Inflammatory macrophage treated with lipopolysaccharide for 4 hours (primary cell): ENCODE measurements at regions not wholly inside any gene's neighbourhood (a gene's known extent, or its start where the extent isn't known, plus 50 kb on each side); places are given as distances from the start of the nearest gene placed in this dataset.
A peak's percentile ranks its signal among the peaks of the same experiment; 100 is the strongest.
"Not testable (repeated sequence)": the region's sequence is repeated elsewhere in the genome, so short reads cannot be mapped to it uniquely, and the experiment has no call there.

Source experiments
- DNase-seq: peaks from one replicate; pipeline ENCODE4 v3.0.0-alpha.2; 2020

DNA sequence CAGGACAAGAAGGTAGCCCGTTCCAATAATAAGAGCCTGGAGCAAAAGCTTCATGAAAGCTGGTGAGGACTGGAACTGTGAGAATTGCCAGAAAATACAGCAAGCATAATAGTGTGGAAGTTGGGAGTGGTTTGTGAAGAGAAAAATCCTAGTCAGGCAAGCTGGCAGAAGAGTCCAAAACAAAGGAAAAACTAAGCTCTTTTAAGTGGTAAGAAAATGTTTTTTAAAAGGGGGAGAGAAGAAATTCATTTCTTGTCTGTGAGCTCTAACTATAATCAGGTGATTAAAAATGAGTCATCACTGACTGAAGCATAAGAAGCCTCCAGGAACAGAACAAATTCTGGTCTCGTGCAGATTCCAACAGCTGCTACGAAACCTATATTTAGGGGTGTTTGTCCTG, 102.6 kb downstream of the CAAP1 start:
- DNase-seq = no peak

DNA sequence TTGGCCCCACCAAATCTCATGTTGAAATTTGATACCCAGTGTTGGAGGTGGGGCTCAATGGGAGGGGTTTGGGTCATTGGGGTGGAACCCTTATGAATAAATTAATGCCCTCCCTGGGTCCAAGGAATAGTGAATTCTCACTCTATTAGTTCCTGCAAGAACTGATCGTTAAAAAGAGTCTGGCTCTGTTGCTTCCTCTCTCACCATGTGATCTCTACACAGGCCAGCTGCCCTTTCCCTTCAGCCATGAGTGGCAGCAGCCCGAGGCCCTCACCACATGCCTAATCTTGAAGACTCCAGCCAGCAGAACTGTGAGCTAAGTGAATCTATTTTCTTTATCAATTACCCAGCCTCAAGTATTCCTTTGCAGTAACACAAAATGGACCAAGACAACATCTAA, 106.0 kb downstream of the CAAP1 start:
- no peak for DNase-seq

DNA sequence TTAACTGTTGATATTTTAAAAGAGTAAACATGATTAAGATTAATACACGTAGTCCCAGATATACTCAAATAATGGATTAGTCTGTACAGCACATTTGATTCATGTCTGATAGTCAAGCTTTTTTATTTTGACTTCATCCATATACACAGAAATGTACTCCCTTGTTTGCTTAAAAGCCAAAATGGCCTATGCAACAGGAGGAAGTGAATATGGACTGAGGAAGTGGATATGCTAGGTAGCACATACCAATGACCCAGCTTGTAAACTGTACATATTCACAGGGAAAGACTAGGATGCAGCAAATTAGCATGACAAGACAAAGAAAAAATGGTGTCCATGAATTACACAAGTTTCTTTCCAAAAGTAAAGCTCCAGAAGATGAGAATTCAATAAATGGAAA, 109.7 kb downstream of the CAAP1 start:
- no peak for DNase-seq

- no peak for DNase-seq
Measured at GRCh38 chr9:26781906-26782305, 110.7 kb downstream of the CAAP1 start.

GRCh38 chr9:26780307-26780706, 112.3 kb downstream of the CAAP1 start:
- not testable (repeated sequence) for DNase-seq

DNA sequence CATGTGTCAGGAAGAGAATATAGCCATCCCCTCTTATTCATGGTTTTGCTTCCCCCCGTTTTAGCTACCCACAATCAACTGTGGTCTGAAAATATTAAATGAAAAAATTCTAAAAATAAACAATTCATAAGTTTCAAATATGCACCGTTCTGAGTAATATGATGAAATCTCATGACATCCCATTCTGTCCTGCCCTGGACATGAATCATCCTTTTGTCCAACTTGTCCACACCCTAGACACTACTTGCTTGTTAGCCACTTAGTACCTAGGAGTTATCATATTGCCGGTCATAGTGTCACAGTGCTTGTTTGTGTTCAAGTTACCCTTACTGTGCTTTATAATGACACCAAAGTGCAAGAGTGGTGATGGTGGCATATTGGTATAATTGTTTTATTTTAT, 113.5 kb downstream of the CAAP1 start:
- DNase-seq = peak; percentile 0

DNA sequence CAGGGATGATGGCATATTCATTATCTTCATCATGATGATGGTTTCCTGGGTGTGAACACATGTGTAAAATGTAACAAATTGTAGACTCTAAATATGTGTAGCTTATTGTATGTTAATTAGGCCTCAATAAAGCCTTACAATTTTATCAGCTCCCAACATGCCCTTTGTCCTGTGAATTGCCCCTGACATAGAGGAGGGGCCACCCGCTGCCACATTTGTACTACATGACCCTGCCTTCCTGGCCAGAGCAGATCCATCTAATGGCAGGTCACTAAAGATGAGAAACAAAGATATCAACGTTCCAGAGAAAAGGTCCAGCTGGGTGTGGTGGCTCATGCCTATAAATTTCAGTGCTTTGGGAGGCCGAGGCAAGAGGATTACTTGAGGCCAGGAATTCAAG, 117.2 kb downstream of the CAAP1 start:
- DNase-seq = no peak

GRCh38 chr9:26773056-26773455, 119.5 kb downstream of the CAAP1 start:
- no peak for DNase-seq

GRCh38 chr9:26770821-26771220, 121.8 kb downstream of the CAAP1 start:
- DNase-seq = no peak

DNA sequence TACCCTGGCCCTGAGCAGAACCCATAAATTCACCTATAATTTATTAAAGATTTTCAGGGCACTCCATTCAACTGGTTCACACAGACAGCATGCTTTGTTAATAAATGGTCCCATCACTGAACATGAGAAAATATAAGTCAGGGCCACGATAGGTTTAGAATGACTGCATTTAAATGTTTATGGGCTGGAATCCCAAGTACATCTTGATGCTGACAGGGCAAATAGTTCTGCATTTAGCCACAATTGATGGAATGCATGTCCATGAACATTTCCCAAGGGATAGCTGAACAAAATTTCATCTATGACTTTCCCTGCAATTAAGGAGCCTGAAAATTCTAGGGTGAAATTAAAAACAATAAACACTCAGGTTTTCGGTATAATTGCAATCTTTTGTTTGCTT, 124.5 kb downstream of the CAAP1 start:
- no peak for DNase-seq

DNA sequence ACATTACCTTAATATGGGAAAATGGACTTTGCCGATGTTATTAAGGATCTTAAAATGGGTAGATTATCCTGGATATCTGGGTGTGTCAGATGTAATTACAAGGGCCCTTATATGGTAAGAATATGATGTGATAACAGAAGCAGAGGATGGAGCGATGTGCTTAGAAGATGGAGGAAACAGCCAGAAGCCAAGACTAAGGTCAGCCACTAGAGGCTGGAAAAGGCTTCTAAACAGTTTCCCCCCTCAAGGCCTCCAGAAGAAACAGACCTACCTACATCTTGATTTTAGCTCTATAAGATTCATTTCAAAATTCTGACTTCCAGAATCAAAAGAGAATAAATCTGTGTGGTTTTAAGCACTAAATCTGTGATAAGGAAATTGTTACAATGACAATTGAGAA, 131.9 kb downstream of the CAAP1 start:
- DNase-seq = no peak

DNA sequence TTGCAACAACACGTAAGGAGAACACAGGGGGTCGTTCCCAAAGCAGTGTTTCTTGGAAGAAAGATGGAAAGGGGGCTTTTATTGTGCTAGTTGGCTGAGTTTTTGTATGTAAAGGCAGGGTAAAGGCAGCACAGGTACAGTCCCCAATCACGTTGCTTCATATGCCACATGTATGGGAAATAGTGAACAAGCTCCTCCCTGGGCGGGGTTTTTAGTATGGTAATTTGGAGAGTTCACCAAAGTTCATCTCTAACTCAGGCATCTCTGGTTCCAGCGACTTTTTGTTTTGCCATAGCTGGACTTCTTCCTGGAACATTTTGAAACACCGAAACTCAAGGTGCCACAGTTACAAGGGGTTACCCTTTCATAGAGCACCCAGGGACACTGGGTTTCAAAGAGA, 133.9 kb downstream of the CAAP1 start:
- DNase-seq = no peak

GRCh38 chr9:26756881-26757280, 135.7 kb downstream of the CAAP1 start:
- no peak for DNase-seq

GRCh38 chr9:26755476-26755875, 137.1 kb downstream of the CAAP1 start:
- DNase-seq = no peak

DNA sequence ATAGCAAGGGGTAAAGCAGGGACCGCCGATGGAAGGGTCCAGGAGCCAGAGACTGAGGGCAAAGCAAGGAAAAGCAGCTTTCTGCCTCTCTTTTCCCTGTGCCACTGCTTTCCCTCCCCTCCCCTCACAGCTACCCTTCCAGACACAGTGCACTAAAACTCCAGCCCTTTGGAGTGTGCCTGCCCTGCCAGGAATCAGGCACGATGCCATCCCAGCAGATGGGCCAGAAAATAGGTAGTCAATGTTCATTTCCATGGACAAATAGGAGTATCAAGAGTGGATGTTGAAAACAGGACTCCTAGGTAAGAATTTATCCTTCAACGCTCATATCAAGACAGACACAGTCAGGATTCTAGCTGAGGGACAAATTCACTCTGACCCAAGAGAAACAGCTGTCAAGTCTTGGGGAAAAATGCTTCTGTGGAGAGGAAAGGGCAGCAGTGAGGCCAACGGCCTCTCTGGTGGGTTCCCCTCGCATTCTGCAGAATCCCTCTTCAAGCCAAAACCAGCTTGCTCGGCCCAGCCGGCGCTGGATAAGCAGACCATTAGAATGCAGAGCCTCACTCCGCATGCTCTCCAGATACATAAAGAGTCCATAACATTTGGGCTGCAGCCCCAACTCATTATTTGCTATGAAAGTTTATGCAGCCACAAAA, 138.0 kb downstream of the CAAP1 start:
- no peak for DNase-seq

DNA sequence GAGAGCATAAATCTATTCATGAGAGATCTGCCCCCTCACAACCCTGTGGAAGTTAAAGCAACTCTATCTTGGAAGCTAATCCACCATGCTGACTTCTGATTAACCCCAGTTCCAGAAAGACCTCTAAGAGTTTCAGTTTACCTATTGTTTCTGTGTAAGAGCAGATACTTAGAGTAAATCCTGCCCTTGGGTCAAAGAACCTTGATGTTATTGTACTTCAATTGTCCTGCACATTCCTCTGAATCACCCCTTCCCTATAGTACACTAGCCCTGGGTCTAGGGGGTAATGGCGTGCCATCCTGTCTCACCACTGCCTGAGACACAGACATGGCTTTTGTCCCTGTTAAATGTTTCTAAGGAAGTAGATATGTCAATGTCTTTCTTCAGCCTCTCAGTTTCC, 138.6 kb downstream of the CAAP1 start:
- no peak for DNase-seq

DNA sequence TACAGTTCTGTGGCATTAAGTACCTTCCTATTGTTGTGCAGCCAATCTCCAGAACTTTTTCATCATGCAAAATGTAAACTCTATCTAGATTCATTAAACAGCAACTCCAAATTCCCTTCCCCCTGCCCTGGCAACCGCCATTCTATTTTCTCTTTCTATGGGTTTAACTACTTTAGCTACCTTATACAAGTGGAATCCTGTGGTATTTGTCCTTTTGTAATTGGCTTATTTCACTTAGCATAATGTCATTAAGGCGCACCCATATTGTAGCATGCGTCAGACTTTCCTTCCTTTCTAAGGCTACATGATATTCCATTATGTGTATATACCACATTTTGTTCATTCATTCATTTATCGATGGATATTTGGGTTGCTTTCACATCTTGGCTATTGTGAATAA, 142.4 kb downstream of the CAAP1 start:
- no peak for DNase-seq

DNA sequence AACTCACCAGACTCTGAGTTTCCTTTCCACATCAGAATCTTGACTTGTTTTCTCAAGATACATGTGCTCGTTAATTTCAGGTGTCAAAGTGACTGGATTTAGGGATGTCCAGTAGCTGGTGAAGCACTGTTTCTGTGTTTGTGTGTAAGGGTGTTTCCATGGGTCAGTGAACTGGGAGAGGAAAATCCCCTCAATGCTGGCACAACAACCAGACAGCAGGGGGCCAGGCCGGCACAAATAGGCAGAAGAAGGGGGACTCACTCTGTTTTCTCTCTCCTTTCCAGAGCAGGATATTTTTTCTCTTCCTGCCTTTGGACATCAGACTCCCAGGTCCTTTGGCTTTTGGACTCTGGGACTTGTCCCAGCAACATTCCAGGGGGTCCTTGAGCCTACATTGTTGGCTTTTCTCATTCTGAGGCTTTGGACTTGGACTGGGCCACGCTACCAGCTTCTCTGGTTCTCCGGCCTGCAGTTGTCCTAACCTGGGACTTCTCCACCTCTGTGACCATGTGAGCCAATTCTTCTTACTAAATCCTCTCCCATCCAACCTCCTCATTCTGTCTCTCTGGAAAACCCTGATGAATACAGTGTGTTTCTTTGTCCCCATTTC, 144.0 kb downstream of the CAAP1 start:
- no peak for DNase-seq

- DNase-seq = no peak
Measured at GRCh38 chr9:26747611-26748010, 145.0 kb downstream of the CAAP1 start.

- no peak for DNase-seq
Measured at GRCh38 chr9:26746357-26747072, 146.1 kb downstream of the CAAP1 start.

GRCh38 chr9:26745111-26745510, 147.5 kb downstream of the CAAP1 start:
- DNase-seq = no peak

DNA sequence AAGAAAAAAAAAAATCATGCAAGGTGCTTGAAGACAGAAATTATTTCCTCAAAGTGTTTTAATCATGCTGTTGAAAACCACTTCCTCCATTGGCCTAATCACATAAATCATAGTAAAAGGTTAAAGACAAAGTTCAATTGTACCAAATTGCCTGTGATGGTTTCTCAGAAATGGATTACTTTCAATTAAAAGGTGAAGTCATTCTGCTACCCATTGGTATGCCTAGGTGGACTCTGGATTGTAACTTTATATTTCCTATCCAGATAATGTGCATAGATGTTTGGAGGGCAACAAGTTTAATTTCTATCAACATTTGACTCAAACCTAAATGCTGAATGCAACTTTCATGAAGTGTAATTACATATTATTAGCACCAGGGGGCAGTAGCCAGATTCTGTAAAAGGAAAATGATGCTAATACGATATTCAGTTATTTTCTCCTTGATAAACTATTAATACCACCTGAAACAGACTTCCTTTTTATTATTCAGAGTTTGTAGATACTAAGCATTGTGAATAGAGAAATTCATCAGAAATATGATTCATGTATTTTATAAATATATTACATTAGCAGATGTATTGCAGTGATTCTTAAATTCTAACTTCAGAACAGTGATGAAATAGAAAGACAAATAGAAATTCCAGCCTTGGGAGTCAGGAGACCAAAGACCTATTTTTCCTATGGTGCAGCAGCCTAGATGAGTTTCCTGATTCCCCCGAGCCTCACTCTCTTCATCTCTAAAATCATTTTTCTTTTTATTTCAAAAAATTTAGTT, 148.2 kb downstream of the CAAP1 start:
- DNase-seq = peak; percentile 41

DNA sequence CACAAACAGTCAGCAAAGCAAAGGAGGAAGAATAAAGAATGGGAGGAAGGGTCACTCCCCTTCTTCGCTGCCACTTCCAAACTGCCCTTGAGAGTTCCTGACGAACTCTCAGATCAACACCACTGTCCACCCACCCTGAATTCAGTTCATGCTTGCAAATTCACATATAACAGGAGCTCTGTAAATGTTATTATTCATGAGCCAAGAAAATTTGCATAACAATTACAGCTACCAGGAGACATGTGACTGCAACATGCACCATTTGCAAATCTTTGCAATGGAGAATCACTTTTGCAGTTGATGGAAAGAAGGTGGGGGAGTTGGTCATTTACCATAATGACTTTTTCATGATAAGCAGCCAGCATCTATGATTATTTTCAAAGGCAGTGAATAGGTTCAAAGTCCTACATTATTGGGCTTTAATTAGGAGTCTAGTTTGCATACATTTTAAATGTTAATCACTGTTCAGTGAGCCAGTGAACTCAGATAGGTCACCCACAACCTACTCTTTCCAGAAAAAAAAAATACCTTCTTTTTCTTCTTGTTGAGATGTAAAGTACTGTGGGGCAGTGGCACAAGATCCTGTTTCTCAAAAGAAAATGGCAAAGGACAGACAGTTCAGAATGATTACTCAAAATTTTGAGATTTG, 149.7 kb downstream of the CAAP1 start:
- DNase-seq = no peak
